ENCODE measurements at regions not wholly inside any gene's neighbourhood (a gene's known extent, or its start where the extent isn't known, plus 50 kb on each side); places are given as distances from the start of the nearest gene placed in this dataset.
A peak's percentile ranks its signal among the peaks of the same experiment; 100 is the strongest.

- no peak for DNase-seq
Measured at GRCh38 chr10:3911241-3911640, 126.2 kb upstream of the KLF6 start.

- DNase-seq: no peak
Measured at GRCh38 chr10:3909339-3909738, 124.3 kb upstream of the KLF6 start.

- no peak for DNase-seq
Measured at GRCh38 chr10:3908183-3908582, 123.2 kb upstream of the KLF6 start.

- DNase-seq: no peak
Measured at GRCh38 chr10:3907514-3907913, 122.5 kb upstream of the KLF6 start.

- no peak for DNase-seq
Measured at GRCh38 chr10:3906511-3907111, 121.6 kb upstream of the KLF6 start.

- no peak for DNase-seq
Measured at GRCh38 chr10:3904419-3904960, 119.5 kb upstream of the KLF6 start.

GRCh38 chr10:3902809-3903410 is 117.9 kb upstream of the KLF6 start:
- DNase-seq: peak; percentile 52

- peak; percentile 45 for DNase-seq
Measured at GRCh38 chr10:3902054-3902808, 117.2 kb upstream of the KLF6 start.

GRCh38 chr10:3901370-3901769 is 116.4 kb upstream of the KLF6 start:
- no peak for DNase-seq

- DNase-seq: no peak
Measured at GRCh38 chr10:3900391-3900790, 115.4 kb upstream of the KLF6 start.

- DNase-seq: no peak
Measured at GRCh38 chr10:3898821-3899220, 113.8 kb upstream of the KLF6 start.

- DNase-seq: peak; percentile 72
Measured at GRCh38 chr10:3897156-3897555, 112.1 kb upstream of the KLF6 start.

GRCh38 chr10:3896161-3896560 is 111.2 kb upstream of the KLF6 start:
- no peak for DNase-seq

- DNase-seq: peak; percentile 80
Measured at GRCh38 chr10:3895045-3895631, 110.1 kb upstream of the KLF6 start.

GRCh38 chr10:3893901-3894563 is 109.0 kb upstream of the KLF6 start:
- no peak for DNase-seq

- peak; percentile 86 for DNase-seq
Measured at GRCh38 chr10:3892440-3893425, 107.7 kb upstream of the KLF6 start.

- DNase-seq: no peak
Measured at GRCh38 chr10:3891396-3891795, 106.4 kb upstream of the KLF6 start.

GRCh38 chr10:3890602-3891352 is 105.8 kb upstream of the KLF6 start:
- no peak for DNase-seq

GRCh38 chr10:3889961-3890522 is 105.0 kb upstream of the KLF6 start:
- DNase-seq: peak; percentile 83

- DNase-seq: peak; percentile 97
Measured at GRCh38 chr10:3887885-3888476, 103.0 kb upstream of the KLF6 start.
